ENCODE measurements at regions not wholly inside any gene's neighbourhood (a gene's known extent, or its start where the extent isn't known, plus 50 kb on each side); places are given as distances from the start of the nearest gene placed in this dataset.

DNA sequence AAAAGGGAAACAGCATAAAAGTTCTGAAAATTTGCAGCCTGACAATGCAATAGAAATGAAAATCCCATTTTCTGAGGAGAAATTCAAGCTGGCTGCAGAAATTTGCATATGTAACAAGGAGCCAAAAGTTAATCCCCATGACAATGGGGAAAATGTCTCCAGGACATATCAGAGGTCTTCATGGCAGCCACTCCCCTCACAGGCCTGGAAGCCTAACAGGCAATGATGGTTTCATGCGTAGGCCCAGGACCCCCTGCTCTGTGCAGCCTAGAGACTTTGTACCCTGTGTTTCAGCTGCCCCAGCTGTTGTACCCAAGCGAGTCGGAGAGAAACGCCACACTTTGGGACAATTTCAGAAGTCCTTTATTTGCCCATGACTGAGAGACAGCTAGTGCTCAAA, 701.3 kb upstream of the KLHL1 start:
- H3K4me3 Mint-ChIP-seq, result no peak overlapping the region; a peak in 1 of 5 replicates
- H3K27me3 ChIP-seq (ENCODE audit: insufficient read depth, low read length), result no peaks in the 10 kb centered on the region
- WGBS (ENCODE audit: extremely low coverage, insufficient read length, low lambda C conversion rate), result no CpG with 5 or more reads among the region's 4 CpGs

More for the DNA sequence above, 701.3 kb upstream of the KLHL1 start:
- H3K27ac Mint-ChIP-seq, result peak overlapping the region in 2 of 3 experiments; percentile 6 to 89; a peak in 4 of 7 replicates
- no peaks in the 10 kb centered on the region for H4K20me1 ChIP-seq (ENCODE audit: control insufficient read depth, insufficient read depth, insufficient read length)
- no peak overlapping the region for H2AFZ ChIP-seq (ENCODE audit: low read length)
- H4K91ac ChIP-seq (ENCODE audit: insufficient read length, low read depth, low read length), result no peak overlapping the region
- no peak overlapping the region for H2BK12ac ChIP-seq (ENCODE audit: insufficient read length, low read depth, low read length)
- no peak overlapping the region for H3K9ac ChIP-seq (ENCODE audit: extremely low read depth, insufficient read length, low read length)
- H3T11ph ChIP-seq (ENCODE audit: low read length), result no peak overlapping the region
- no peaks in the 10 kb centered on the region for H3K79me1 ChIP-seq (ENCODE audit: insufficient read depth, low read depth, low read length, poor library complexity, severe bottlenecking)
- H3K14ac ChIP-seq (ENCODE audit: insufficient read depth, low read length), result no peak overlapping the region
- no peak overlapping the region for H3K27ac ChIP-seq (ENCODE audit: insufficient read length, low read depth, low read length)
- no peak overlapping the region for H2BK20ac ChIP-seq (ENCODE audit: low read depth, low read length, poor library complexity, severe bottlenecking)
- TF ChIP-seq, protein P1, sequence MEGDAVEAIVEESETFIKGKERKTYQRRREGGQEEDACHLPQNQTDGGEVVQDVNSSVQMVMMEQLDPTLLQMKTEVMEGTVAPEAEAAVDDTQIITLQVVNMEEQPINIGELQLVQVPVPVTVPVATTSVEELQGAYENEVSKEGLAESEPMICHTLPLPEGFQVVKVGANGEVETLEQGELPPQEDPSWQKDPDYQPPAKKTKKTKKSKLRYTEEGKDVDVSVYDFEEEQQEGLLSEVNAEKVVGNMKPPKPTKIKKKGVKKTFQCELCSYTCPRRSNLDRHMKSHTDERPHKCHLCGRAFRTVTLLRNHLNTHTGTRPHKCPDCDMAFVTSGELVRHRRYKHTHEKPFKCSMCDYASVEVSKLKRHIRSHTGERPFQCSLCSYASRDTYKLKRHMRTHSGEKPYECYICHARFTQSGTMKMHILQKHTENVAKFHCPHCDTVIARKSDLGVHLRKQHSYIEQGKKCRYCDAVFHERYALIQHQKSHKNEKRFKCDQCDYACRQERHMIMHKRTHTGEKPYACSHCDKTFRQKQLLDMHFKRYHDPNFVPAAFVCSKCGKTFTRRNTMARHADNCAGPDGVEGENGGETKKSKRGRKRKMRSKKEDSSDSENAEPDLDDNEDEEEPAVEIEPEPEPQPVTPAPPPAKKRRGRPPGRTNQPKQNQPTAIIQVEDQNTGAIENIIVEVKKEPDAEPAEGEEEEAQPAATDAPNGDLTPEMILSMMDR (conservative IDR thresholded peaks at IDR 0.05), result no peak
- DNase-seq, result no peak
- no peak overlapping the region for H3K4ac ChIP-seq (ENCODE audit: low read depth, low read length)
- peak overlapping the region; percentile 12 for H3K4me2 ChIP-seq (ENCODE audit: insufficient read depth, insufficient read length, low read length)
- peaks cover 22 to 31% of the 10 kb centered on the region in 2 experiments for H3K4me1 Mint-ChIP-seq
- no peaks in the 10 kb centered on the region for H3K9me3 ChIP-seq (ENCODE audit: control insufficient read depth, low read depth, low read length)
- H3K56ac ChIP-seq (ENCODE audit: insufficient read length, low read depth, low read length), result no peak overlapping the region
- peaks cover 16 to 18% of the 10 kb centered on the region in 2 experiments for H3K9me3 Mint-ChIP-seq
- no peaks in the 10 kb centered on the region for H3K23me2 ChIP-seq (ENCODE audit: insufficient read length, low read depth, low read length, poor library complexity, severe bottlenecking)
- H2BK120ac ChIP-seq (ENCODE audit: low read depth, low read length, poor library complexity, severe bottlenecking), result no peak overlapping the region
- H4K5ac ChIP-seq (ENCODE audit: insufficient read length, low read depth, low read length), result no peak overlapping the region
- H2AK5ac ChIP-seq (ENCODE audit: insufficient read length, low read length), result no peak overlapping the region
- H2BK5ac ChIP-seq (ENCODE audit: insufficient read length, low read length), result no peak overlapping the region
- no peaks in the 10 kb centered on the region; the same call in 1 of the 2 replicates for H3K4me1 ChIP-seq (ENCODE audit: insufficient read depth, low read length)
- no peak overlapping the region for H4K8ac ChIP-seq (replicated peaks; ENCODE audit: insufficient read length, low read depth, low read length)
- no peak overlapping the region for H3K23ac ChIP-seq (ENCODE audit: insufficient read length, low read depth, low read length)
- no peak overlapping the region for H3K18ac ChIP-seq (ENCODE audit: insufficient read length, low read depth, low read length)
- H3K36me3 Mint-ChIP-seq (ENCODE audit: insufficient read depth in 1 of 3, low read depth in 3 of 3), result peaks cover 10 to 37% (median 22%) of the 10 kb centered on the region in 3 experiments
- no peaks in the 10 kb centered on the region; the same call in 1 of the 2 replicates for H3K27me3 Mint-ChIP-seq (ENCODE audit: low read depth)
- H3K79me2 ChIP-seq (ENCODE audit: insufficient read depth, low read length), result no peaks in the 10 kb centered on the region
- H2BK15ac ChIP-seq (ENCODE audit: low read depth, low read length), result no peak overlapping the region
